Muscle of leg (tissue), 3 donors: ENCODE measurements at regions not wholly inside any gene's neighbourhood (a gene's known extent, or its start where the extent isn't known, plus 50 kb on each side); places are given as distances from the start of the nearest gene placed in this dataset.
A peak's percentile ranks its signal among the peaks of the same experiment; 100 is the strongest.

Experiments used
- DNase-seq: peaks from one replicate; pipeline ENCODE4 v3.0.0; 2013
- H3K27ac ChIP-seq: one replicate; pipeline ENCODE4 v1.5.1; 2013; ENCODE audit warnings: mild to moderate bottlenecking, low read length, control low read depth
- H3K27me3 ChIP-seq: one replicate; pipeline ENCODE4 v1.6.1; 2013; ENCODE audit warnings: low read length; ENCODE audit not compliant: control insufficient read depth, insufficient read depth
- H3K36me3 ChIP-seq: one replicate; pipeline ENCODE4 v1.6.1; 2013; ENCODE audit warnings: low read length; ENCODE audit not compliant: control insufficient read depth, insufficient read depth
- H3K4me1 ChIP-seq: one replicate; pipeline ENCODE4 v1.6.1; 2013; ENCODE audit warnings: low read length; ENCODE audit not compliant: control insufficient read depth, insufficient read depth
- H3K4me3 ChIP-seq: one replicate; pipeline ENCODE4 v1.5.1; 2013; ENCODE audit warnings: low read length, control low read depth
- H3K9me3 ChIP-seq: replicated peaks from 2 replicates; pipeline ENCODE4 v1.6.1; 2013; ENCODE audit warnings: low read depth, low read length; ENCODE audit not compliant: control insufficient read depth
- WGBS: methylation state at CpG from one replicate; pipeline ENCODE4 v1.1.5; 2013; ENCODE audit warnings: missing lambda C conversion rate; ENCODE audit not compliant: insufficient coverage; 5-methylcytosine and 5-hydroxymethylcytosine counted together

GRCh38 chr2:128464456-128464855 lies 145.8 kb upstream of the HS6ST1 start:
- Histone ChIP-seq H3K4me1 (no peaks in the 10 kb centered on the region), H3K27me3 (no peaks in the 10 kb centered on the region), H3K4me3 (no peak overlapping the region), H3K36me3 (no peaks in the 10 kb centered on the region), H3K27ac (no peak overlapping the region), H3K9me3 (peaks cover 21% of the 10 kb centered on the region)
- no CpG with 5 or more reads among the region's 1 CpG for WGBS
- DNase-seq = no peak

DNA sequence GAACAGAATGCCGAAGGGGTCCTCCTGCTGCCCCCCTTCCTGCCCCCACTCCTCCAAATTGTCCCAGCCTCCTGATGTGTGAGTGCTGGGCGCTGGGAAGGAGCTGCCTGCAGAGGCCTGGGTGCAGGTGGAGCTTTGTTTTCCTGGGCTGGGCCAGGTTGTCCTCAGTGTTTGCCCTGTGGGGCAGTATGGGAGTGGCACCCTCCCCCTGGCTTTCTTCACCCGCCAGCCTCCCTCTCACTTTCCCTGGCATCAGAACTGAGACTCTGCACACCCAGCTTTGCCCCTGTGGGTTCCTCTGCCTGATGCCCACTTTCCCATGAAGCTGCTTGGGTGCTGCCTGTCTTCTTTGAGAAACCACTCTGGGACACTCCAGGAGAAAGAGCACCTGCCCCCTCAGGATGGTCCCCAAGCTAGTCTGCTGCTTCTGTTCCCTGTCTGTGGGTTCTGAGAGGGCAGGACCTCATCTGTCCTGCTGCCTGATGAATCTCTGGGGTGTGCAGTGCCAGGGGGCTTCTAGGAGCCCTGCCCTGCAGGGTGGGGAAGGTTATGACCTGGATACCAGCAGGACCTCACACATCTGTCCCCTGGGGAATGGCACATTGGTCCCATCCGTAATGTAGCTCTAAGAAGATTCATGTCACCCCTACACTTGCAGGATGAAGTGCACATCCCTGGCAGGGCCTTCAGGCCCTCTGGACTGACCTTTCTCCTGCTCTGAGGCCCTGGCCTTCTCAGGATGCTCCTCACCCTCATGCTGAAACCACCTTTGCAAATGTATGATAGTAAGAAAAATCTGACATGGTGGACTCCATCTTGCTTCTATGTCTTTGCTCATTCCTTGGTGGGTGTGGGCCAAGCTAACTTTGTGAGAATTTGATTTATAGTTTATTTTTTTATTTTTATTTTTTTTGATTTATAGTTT lies 146.8 kb upstream of the HS6ST1 start:
- Histone ChIP-seq H3K4me1 (no peaks in the 10 kb centered on the region), H3K27me3 (peaks cover 2% of the 10 kb centered on the region), H3K36me3 (no peaks in the 10 kb centered on the region), H3K9me3 (peaks cover 31% of the 10 kb centered on the region), H3K4me3 (no peak overlapping the region), H3K27ac (no peak overlapping the region)
- DNase-seq = no peak
- WGBS = 100% methylated on average over 2 of the region's 4 CpGs

GRCh38 chr2:128466376-128466775 lies 147.7 kb upstream of the HS6ST1 start:
- WGBS = 96% methylated on average over 2 of the region's 2 CpGs

GRCh38 chr2:128466776-128467175 lies 148.1 kb upstream of the HS6ST1 start:
- Histone ChIP-seq H3K36me3 (no peaks in the 10 kb centered on the region), H3K4me1 (no peaks in the 10 kb centered on the region), H3K9me3 (peaks cover 33% of the 10 kb centered on the region), H3K27ac (no peak overlapping the region), H3K27me3 (peaks cover 2% of the 10 kb centered on the region), H3K4me3 (no peak overlapping the region)
- 96% methylated on average over 2 of the region's 2 CpGs for WGBS
- DNase-seq = no peak

More at GRCh38 chr2:128466376-128466775, 147.7 kb upstream of the HS6ST1 start:
- no peaks in the 10 kb centered on the region for H3K4me1 ChIP-seq
- no peak for DNase-seq
- H3K9me3 ChIP-seq = peaks cover 33% of the 10 kb centered on the region
- no peak overlapping the region for H3K27ac ChIP-seq
- H3K27me3 ChIP-seq = peaks cover 2% of the 10 kb centered on the region
- no peak overlapping the region for H3K4me3 ChIP-seq
- H3K36me3 ChIP-seq = no peaks in the 10 kb centered on the region

GRCh38 chr2:128467321-128467969 lies 148.8 kb upstream of the HS6ST1 start:
- Histone ChIP-seq H3K27ac (no peak overlapping the region), H3K27me3 (peaks cover 2% of the 10 kb centered on the region), H3K4me1 (peaks cover 4% of the 10 kb centered on the region), H3K4me3 (no peak overlapping the region), H3K36me3 (no peaks in the 10 kb centered on the region), H3K9me3 (peaks cover 33% of the 10 kb centered on the region)
- WGBS = 74% methylated on average over 8 of the region's 10 CpGs
- no peak for DNase-seq

GRCh38 chr2:128468186-128468920 lies 149.7 kb upstream of the HS6ST1 start:
- H3K9me3 ChIP-seq = peaks cover 33% of the 10 kb centered on the region
- no peak for DNase-seq
- H3K36me3 ChIP-seq = no peaks in the 10 kb centered on the region
- no peak overlapping the region for H3K4me3 ChIP-seq
- peaks cover 13% of the 10 kb centered on the region for H3K4me1 ChIP-seq
- WGBS = 100% methylated on average over 1 of the region's 3 CpGs
- no peak overlapping the region for H3K27ac ChIP-seq
- peaks cover 2% of the 10 kb centered on the region for H3K27me3 ChIP-seq

GRCh38 chr2:128469203-128469602 lies 150.5 kb upstream of the HS6ST1 start:
- 100% methylated on average over 1 of the region's 1 CpG for WGBS
- Histone ChIP-seq H3K27ac (no peak overlapping the region), H3K36me3 (no peaks in the 10 kb centered on the region), H3K27me3 (peaks cover 2% of the 10 kb centered on the region), H3K4me1 (peaks cover 21% of the 10 kb centered on the region), H3K9me3 (peaks cover 33% of the 10 kb centered on the region), H3K4me3 (no peak overlapping the region)
- no peak for DNase-seq

GRCh38 chr2:128469875-128470274 lies 151.2 kb upstream of the HS6ST1 start:
- WGBS = 86% methylated on average over 3 of the region's 3 CpGs
- no peak overlapping the region for H3K27ac ChIP-seq
- peaks cover 28% of the 10 kb centered on the region for H3K4me1 ChIP-seq
- peaks cover 33% of the 10 kb centered on the region for H3K9me3 ChIP-seq
- no peaks in the 10 kb centered on the region for H3K36me3 ChIP-seq
- no peak for DNase-seq
- H3K27me3 ChIP-seq = peaks cover 2% of the 10 kb centered on the region
- H3K4me3 ChIP-seq = no peak overlapping the region

DNA sequence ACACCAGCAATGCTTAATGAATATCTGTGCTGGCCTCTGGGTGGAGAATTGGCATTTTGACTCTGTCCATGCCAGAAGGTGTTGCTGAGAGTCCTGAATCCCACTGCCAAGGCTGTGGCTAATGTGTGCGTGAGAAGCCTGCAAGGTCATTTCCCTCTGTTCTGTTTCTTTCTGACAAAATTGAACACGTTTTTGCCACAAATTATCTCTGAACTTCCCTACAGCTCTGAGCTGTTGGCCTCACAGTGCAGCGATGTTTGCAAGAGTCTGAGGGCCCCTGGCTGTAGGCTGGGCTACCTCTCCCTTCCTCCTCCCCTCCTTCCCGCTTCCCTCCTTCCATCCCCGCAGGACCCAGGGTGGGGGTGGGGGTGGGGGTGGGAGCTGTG lies 154.1 kb upstream of the HS6ST1 start:
- H3K27me3 ChIP-seq = peaks cover 2% of the 10 kb centered on the region
- H3K9me3 ChIP-seq = peaks cover 21% of the 10 kb centered on the region
- peak overlapping the region; percentile 86 for H3K27ac ChIP-seq
- peaks cover 28% of the 10 kb centered on the region for H3K4me1 ChIP-seq
- WGBS = 0% methylated on average over 1 of the region's 5 CpGs
- no peaks in the 10 kb centered on the region for H3K36me3 ChIP-seq
- peak overlapping the region; percentile 14 for H3K4me3 ChIP-seq
- no peak for DNase-seq
